ENCODE measurements at regions not wholly inside any gene's neighbourhood (a gene's known extent, or its start where the extent isn't known, plus 50 kb on each side); places are given as distances from the start of the nearest gene placed in this dataset.

- no peak for TF ChIP-seq CTCF (IDR thresholded peaks at IDR 0.05)
- no peak for TF ChIP-seq EP300 (IDR thresholded peaks at IDR 0.05)
- TF ChIP-seq POLR2AphosphoS5 (IDR thresholded peaks at IDR 0.05) = no peak
- TF ChIP-seq POLR2A (IDR thresholded peaks at IDR 0.05) = no peak
Measured at GRCh38 chr12:90037740-90038139, 329.1 kb upstream of the ATP2B1 start.

All from sigmoid colon (tissue), 4 donors.